ENCODE measurements at regions not wholly inside any gene's neighbourhood (a gene's known extent, or its start where the extent isn't known, plus 50 kb on each side); places are given as distances from the start of the nearest gene placed in this dataset.

- Mint-ChIP-seq H3K9me3 (ENCODE audit: unreplicated experiment) (no peaks in the 10 kb centered on the region), H3K4me3 (ENCODE audit: unreplicated experiment) (no peak overlapping the region), H3K4me1 (ENCODE audit: low read depth, unreplicated experiment) (peaks cover 2% of the 10 kb centered on the region), H3K36me3 (ENCODE audit: unreplicated experiment) (peaks cover 5% of the 10 kb centered on the region), H3K27ac (ENCODE audit: unreplicated experiment) (peak overlapping the region; percentile 45), H3K27me3 (ENCODE audit: unreplicated experiment) (peaks cover 4% of the 10 kb centered on the region)
- TF ChIP-seq, protein P1, sequence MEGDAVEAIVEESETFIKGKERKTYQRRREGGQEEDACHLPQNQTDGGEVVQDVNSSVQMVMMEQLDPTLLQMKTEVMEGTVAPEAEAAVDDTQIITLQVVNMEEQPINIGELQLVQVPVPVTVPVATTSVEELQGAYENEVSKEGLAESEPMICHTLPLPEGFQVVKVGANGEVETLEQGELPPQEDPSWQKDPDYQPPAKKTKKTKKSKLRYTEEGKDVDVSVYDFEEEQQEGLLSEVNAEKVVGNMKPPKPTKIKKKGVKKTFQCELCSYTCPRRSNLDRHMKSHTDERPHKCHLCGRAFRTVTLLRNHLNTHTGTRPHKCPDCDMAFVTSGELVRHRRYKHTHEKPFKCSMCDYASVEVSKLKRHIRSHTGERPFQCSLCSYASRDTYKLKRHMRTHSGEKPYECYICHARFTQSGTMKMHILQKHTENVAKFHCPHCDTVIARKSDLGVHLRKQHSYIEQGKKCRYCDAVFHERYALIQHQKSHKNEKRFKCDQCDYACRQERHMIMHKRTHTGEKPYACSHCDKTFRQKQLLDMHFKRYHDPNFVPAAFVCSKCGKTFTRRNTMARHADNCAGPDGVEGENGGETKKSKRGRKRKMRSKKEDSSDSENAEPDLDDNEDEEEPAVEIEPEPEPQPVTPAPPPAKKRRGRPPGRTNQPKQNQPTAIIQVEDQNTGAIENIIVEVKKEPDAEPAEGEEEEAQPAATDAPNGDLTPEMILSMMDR (IDR thresholded peaks at IDR 0.05; ENCODE audit: partially characterized antibody, unreplicated experiment), result no peak
- DNase-seq, result no peak
Measured at GRCh38 chr16:85998171-85998867, 99.4 kb downstream of the IRF8 start.

DNA sequence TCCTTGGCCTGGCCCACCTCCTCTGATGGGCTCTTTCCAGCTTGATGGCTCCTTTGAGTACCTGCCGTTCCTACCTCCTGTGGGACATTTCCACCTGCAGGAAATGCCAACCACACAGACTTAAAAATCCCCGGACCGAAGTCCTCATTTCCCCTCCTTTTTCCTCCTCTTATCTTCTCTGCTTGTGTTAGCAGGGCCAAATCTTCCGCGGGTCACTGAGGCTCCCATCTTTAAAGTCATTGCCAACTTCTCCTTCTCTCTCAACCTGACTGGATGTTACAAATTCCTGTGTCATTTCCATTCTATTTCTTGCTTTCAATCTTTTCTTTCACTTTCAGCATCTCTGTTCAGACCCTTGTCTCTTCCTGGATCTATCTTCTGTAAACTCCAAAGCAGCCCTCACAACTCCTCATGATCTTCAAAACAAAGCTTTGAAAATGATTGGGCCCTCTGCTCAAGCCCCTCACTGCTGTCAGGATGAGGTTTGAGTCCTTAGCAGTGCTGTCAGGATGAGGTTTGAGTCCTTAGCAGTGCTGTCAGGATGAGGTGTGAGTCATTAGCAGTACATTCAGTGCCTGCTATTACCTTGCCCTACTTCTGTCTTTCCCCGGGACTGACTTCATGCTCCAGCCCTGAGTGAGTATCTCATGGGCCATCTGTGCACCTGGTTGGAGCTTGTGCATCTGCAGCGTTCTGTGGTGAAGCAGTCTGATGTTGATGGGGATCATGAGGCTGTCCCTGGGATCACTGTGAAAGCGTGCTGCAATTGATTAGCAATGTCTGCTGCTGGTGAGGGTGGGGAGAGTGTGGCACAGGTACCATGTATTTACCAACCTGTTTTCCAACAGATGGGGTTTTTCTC is 100.1 kb downstream of the IRF8 start:
- DNase-seq, result no peak
- peaks cover 2% of the 10 kb centered on the region for H3K4me1 Mint-ChIP-seq (ENCODE audit: low read depth, unreplicated experiment)
- peaks cover 5% of the 10 kb centered on the region for H3K36me3 Mint-ChIP-seq (ENCODE audit: unreplicated experiment)
- TF ChIP-seq, protein P1 (IDR thresholded peaks at IDR 0.05; ENCODE audit: partially characterized antibody, unreplicated experiment), result no peak
- no peak overlapping the region for H3K4me3 Mint-ChIP-seq (ENCODE audit: unreplicated experiment)
- peaks cover 4% of the 10 kb centered on the region for H3K27me3 Mint-ChIP-seq (ENCODE audit: unreplicated experiment)
- no peaks in the 10 kb centered on the region for H3K9me3 Mint-ChIP-seq (ENCODE audit: unreplicated experiment)
- H3K27ac Mint-ChIP-seq (ENCODE audit: unreplicated experiment), result peak overlapping the region; percentile 45

- Mint-ChIP-seq H3K27me3 (ENCODE audit: unreplicated experiment) (peaks cover 4% of the 10 kb centered on the region), H3K36me3 (ENCODE audit: unreplicated experiment) (peaks cover 5% of the 10 kb centered on the region), H3K9me3 (ENCODE audit: unreplicated experiment) (no peaks in the 10 kb centered on the region), H3K4me1 (ENCODE audit: low read depth, unreplicated experiment) (peaks cover 2% of the 10 kb centered on the region), H3K27ac (ENCODE audit: unreplicated experiment) (no peak overlapping the region), H3K4me3 (ENCODE audit: unreplicated experiment) (no peak overlapping the region)
- TF ChIP-seq, protein P1 (IDR thresholded peaks at IDR 0.05; ENCODE audit: partially characterized antibody, unreplicated experiment), result no peak
- no peak for DNase-seq
Measured at GRCh38 chr16:85999778-86000177, 100.8 kb downstream of the IRF8 start.

- no peak for DNase-seq
- peaks cover 4% of the 10 kb centered on the region for H3K27me3 Mint-ChIP-seq (ENCODE audit: unreplicated experiment)
- H3K4me1 Mint-ChIP-seq (ENCODE audit: low read depth, unreplicated experiment), result no peaks in the 10 kb centered on the region
- TF ChIP-seq, protein P1 (IDR thresholded peaks at IDR 0.05; ENCODE audit: partially characterized antibody, unreplicated experiment), result no peak
- H3K4me3 Mint-ChIP-seq (ENCODE audit: unreplicated experiment), result no peak overlapping the region
- H3K27ac Mint-ChIP-seq (ENCODE audit: unreplicated experiment), result no peak overlapping the region
- H3K9me3 Mint-ChIP-seq (ENCODE audit: unreplicated experiment), result no peaks in the 10 kb centered on the region
- H3K36me3 Mint-ChIP-seq (ENCODE audit: unreplicated experiment), result peaks cover 5% of the 10 kb centered on the region
Measured at GRCh38 chr16:86002178-86002900, 103.4 kb downstream of the IRF8 start.

All from glutamatergic neuron (in vitro differentiated cells).